Spleen (tissue), 7 donors: ENCODE measurements at regions not wholly inside any gene's neighbourhood (a gene's known extent, or its start where the extent isn't known, plus 50 kb on each side); places are given as distances from the start of the nearest gene placed in this dataset.

Experiments used
- CTCF ChIP-seq, 11 experiments: fragments of 200-600 bp in 7 of 11; fragments of 450-650 bp in 4 of 11; sonication (generic) in 4 of 11; IDR thresholded peaks in 8 of 11; conservative IDR thresholded peaks in 3 of 11; 1 replicate in 7 of 11; 2 replicates in 4 of 11; pipeline versions ENCODE4 v1.4.0 to v1.8.0; 2016 to 2021; ENCODE audit warnings: antibody characterized with exemption in 11 of 11, inconsistent platforms in 4 of 11, mild to moderate bottlenecking in 1 of 11
- POLR2A ChIP-seq, 3 donors: fragments of 450-650 bp; IDR thresholded peaks; one replicate each; pipeline ENCODE4 v1.5.1; 2017; ENCODE audit warnings: antibody characterized with exemption in 3 of 3, mild to moderate bottlenecking in 1 of 3
- donor health status: DM: no; HTN: no; CAD: no; lungs with moderate emphysema.
- donor health status: DM: no; HTN: no; CAD: no.
- donor health status: DM: no; HTN: no; CAD: no.

GRCh38 chr9:29640507-29640906, 2067.2 kb upstream of the C9orf72 start:
- TF ChIP-seq CTCF (IDR thresholded peaks at IDR 0.05 in 8 of 11, conservative IDR thresholded peaks at IDR 0.05 in 3 of 11) (no peak), POLR2A (IDR thresholded peaks at IDR 0.05) (no peak)
